GM21526 (cell line): ENCODE measurements at regions not wholly inside any gene's neighbourhood (a gene's known extent, or its start where the extent isn't known, plus 50 kb on each side); places are given as distances from the start of the nearest gene placed in this dataset.
"Not testable (repeated sequence)": the region's sequence is repeated elsewhere in the genome, so short reads cannot be mapped to it uniquely, and the experiment has no call there.

Experiments
- ATAC-seq: cut with Tn5 transposase; IDR thresholded peaks from one replicate; pipeline ENCODE4 v1.9.1; 2021; ENCODE audit warnings: moderate library complexity; ENCODE audit not compliant: unreplicated experiment, low FRiP score

GRCh38 chr6:99668036-99668705 lies 61.5 kb downstream of the PRDM13 start:
- ATAC-seq: no peak

- ATAC-seq: no peak
Observed at GRCh38 chr6:99689916-99690685, 83.5 kb downstream of the PRDM13 start.

- not testable (repeated sequence) for ATAC-seq
Observed at GRCh38 chr6:99702287-99702686, 95.7 kb downstream of the PRDM13 start.

GRCh38 chr6:99709062-99709461 lies 102.4 kb downstream of the PRDM13 start:
- no peak for ATAC-seq

GRCh38 chr6:99711302-99711701 lies 104.7 kb downstream of the PRDM13 start:
- no peak for ATAC-seq

- ATAC-seq: no peak
Observed at GRCh38 chr6:99711925-99712324, 105.3 kb downstream of the PRDM13 start.

GRCh38 chr6:99712519-99712918 lies 105.9 kb downstream of the PRDM13 start:
- no peak for ATAC-seq

- not testable (repeated sequence) for ATAC-seq
Observed at GRCh38 chr6:99722043-99722442, 115.4 kb downstream of the PRDM13 start.

GRCh38 chr6:99730237-99730636 lies 123.6 kb downstream of the PRDM13 start:
- not testable (repeated sequence) for ATAC-seq

GRCh38 chr6:99736302-99736701 lies 129.7 kb downstream of the PRDM13 start:
- ATAC-seq: no peak

GRCh38 chr6:99739526-99739925 lies 132.9 kb downstream of the PRDM13 start:
- no peak for ATAC-seq

- no peak for ATAC-seq
Observed at GRCh38 chr6:99741092-99741491, 134.5 kb downstream of the PRDM13 start.

GRCh38 chr6:99743647-99744046 lies 137.0 kb downstream of the PRDM13 start:
- no peak for ATAC-seq

- no peak for ATAC-seq
Observed at GRCh38 chr6:99745651-99746050, 139.0 kb downstream of the PRDM13 start.

- ATAC-seq: peak; percentile 95
Observed at GRCh38 chr6:99746261-99746895, 139.7 kb downstream of the PRDM13 start.

GRCh38 chr6:99761711-99762110 lies 155.1 kb downstream of the PRDM13 start:
- ATAC-seq: no peak

- ATAC-seq: no peak
Observed at GRCh38 chr6:99768166-99768565, 161.5 kb downstream of the PRDM13 start.

- ATAC-seq: no peak
Observed at GRCh38 chr6:99779631-99780555, 173.3 kb downstream of the PRDM13 start.

GRCh38 chr6:99780556-99780885 lies 173.9 kb downstream of the PRDM13 start:
- no peak for ATAC-seq

- ATAC-seq: no peak
Observed at GRCh38 chr6:99789767-99790166, 183.1 kb downstream of the PRDM13 start.

- ATAC-seq: no peak
Observed at GRCh38 chr6:99790679-99791078, 184.0 kb downstream of the PRDM13 start.
